IMR-90 (cell line): ENCODE measurements at regions not wholly inside any gene's neighbourhood (a gene's known extent, or its start where the extent isn't known, plus 50 kb on each side); places are given as distances from the start of the nearest gene placed in this dataset.

ENCODE experiments used
- BHLHE40 ChIP-seq: fragments of 150-350 bp; IDR thresholded peaks from 2 replicates; pipeline ENCODE4 v1.6.1; 2016; ENCODE audit warnings: mild to moderate bottlenecking, low read depth, low read length
- MAFK ChIP-seq: IDR thresholded peaks from 2 replicates; pipeline ENCODE4 v1.6.1; 2012; ENCODE audit warnings: low read depth, low read length, improper control_type of control experiment
- MAZ ChIP-seq: IDR thresholded peaks from 2 replicates; pipeline ENCODE4 v1.6.1; 2012; ENCODE audit warnings: low read depth, mild to moderate bottlenecking, low read length, improper control_type of control experiment, moderate library complexity, borderline replicate concordance
- MXI1 ChIP-seq: IDR thresholded peaks from 2 replicates; pipeline ENCODE4 v1.6.1; 2012; ENCODE audit warnings: low read depth, mild to moderate bottlenecking, low read length, moderate library complexity, borderline replicate concordance
- POLR2A ChIP-seq: IDR thresholded peaks from 2 replicates; pipeline ENCODE4 v1.6.1; 2012; ENCODE audit warnings: mild to moderate bottlenecking, low read depth, low read length
- RAD21 ChIP-seq: IDR thresholded peaks from 2 replicates; pipeline ENCODE4 v1.6.1; 2012; ENCODE audit warnings: low read length, improper control_type of control experiment
- RCOR1 ChIP-seq: IDR thresholded peaks from 2 replicates; pipeline ENCODE4 v1.6.1; 2012; ENCODE audit warnings: mild to moderate bottlenecking, low read length, improper control_type of control experiment; ENCODE audit not compliant: insufficient replicate concordance
- SMC3 ChIP-seq: fragments of 150-350 bp; IDR thresholded peaks from 2 replicates; pipeline ENCODE4 v1.6.1; 2016; ENCODE audit warnings: low read depth, mild to moderate bottlenecking, antibody characterized with exemption, low read length, moderate library complexity
- USF2 ChIP-seq: fragments of 150-350 bp; IDR thresholded peaks from 2 replicates; pipeline ENCODE4 v1.6.1; 2017; ENCODE audit warnings: mild to moderate bottlenecking, antibody characterized with exemption, low read length, low read depth
- TF ChIP-seq, protein P1 (sequence below): conservative IDR thresholded peaks from 2 replicates; pipeline ENCODE4 v1.5.1; 2012; ENCODE audit warnings: mild to moderate bottlenecking, low read depth, low read length, improper control_type of control experiment
- TF ChIP-seq, protein P2 (sequence below): fragments of 150-350 bp; IDR thresholded peaks from 2 replicates; pipeline ENCODE4 v1.6.1; 2016; ENCODE audit warnings: low read depth, mild to moderate bottlenecking, low read length, moderate library complexity, borderline replicate concordance

GRCh38 chr14:51490205-51490604 is 161.5 kb upstream of the FRMD6 start:
- TF ChIP-seq MAZ, result no peak
- TF ChIP-seq, protein P1, sequence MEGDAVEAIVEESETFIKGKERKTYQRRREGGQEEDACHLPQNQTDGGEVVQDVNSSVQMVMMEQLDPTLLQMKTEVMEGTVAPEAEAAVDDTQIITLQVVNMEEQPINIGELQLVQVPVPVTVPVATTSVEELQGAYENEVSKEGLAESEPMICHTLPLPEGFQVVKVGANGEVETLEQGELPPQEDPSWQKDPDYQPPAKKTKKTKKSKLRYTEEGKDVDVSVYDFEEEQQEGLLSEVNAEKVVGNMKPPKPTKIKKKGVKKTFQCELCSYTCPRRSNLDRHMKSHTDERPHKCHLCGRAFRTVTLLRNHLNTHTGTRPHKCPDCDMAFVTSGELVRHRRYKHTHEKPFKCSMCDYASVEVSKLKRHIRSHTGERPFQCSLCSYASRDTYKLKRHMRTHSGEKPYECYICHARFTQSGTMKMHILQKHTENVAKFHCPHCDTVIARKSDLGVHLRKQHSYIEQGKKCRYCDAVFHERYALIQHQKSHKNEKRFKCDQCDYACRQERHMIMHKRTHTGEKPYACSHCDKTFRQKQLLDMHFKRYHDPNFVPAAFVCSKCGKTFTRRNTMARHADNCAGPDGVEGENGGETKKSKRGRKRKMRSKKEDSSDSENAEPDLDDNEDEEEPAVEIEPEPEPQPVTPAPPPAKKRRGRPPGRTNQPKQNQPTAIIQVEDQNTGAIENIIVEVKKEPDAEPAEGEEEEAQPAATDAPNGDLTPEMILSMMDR, result no peak
- TF ChIP-seq BHLHE40, result no peak
- TF ChIP-seq, protein P2, sequence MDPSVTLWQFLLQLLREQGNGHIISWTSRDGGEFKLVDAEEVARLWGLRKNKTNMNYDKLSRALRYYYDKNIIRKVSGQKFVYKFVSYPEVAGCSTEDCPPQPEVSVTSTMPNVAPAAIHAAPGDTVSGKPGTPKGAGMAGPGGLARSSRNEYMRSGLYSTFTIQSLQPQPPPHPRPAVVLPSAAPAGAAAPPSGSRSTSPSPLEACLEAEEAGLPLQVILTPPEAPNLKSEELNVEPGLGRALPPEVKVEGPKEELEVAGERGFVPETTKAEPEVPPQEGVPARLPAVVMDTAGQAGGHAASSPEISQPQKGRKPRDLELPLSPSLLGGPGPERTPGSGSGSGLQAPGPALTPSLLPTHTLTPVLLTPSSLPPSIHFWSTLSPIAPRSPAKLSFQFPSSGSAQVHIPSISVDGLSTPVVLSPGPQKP, result no peak
- TF ChIP-seq RCOR1, result no peak
- TF ChIP-seq MXI1, result no peak
- TF ChIP-seq MAFK, result no peak
- TF ChIP-seq POLR2A, result no peak
- TF ChIP-seq USF2, result no peak
- 0 out of 2 replicates have a peak, but pooled peaks have one; percentile 6 for TF ChIP-seq RAD21
- peak; percentile 20; the same call in 1 of the 2 replicates for TF ChIP-seq SMC3
